Activated CD4-positive, alpha-beta T cell treated with anti-CD3 and anti-CD28 coated beads for 36 hours (primary cell): ENCODE measurements at regions not wholly inside any gene's neighbourhood (a gene's known extent, or its start where the extent isn't known, plus 50 kb on each side); places are given as distances from the start of the nearest gene placed in this dataset.
"Not testable (repeated sequence)": the region's sequence is repeated elsewhere in the genome, so short reads cannot be mapped to it uniquely, and the experiment has no call there.

Experiments used
- ATAC-seq: fragments of 200-7000 bp; cut with Tn5 transposase; one replicate; pipeline ENCODE4 v1.10.0; 2021; ENCODE audit warnings: mild to moderate bottlenecking, moderate library complexity
- CTCF ChIA-PET: fragments of 350-600 bp; sonication (Branson Sonifier 250); formaldehyde crosslinking; loops from one replicate; lab custom pipeline; 2021; ENCODE audit warnings: antibody characterized with exemption; lab: Charles Lee
- POLR2A ChIA-PET: fragments of 350-600 bp; sonication (Branson Sonifier 250); formaldehyde crosslinking; loops from one replicate; lab custom pipeline; 2021; ENCODE audit warnings: antibody characterized with exemption, inconsistent platforms; lab: Charles Lee
- DNase-seq: peaks from one replicate; pipeline ENCODE4 v3.0.0-alpha.2; 2020
- H3K27ac Mint-ChIP-seq: one replicate; pipeline ENCODE4 v1.8.0; 2021; ENCODE audit warnings: mixed read lengths
- H3K27me3 Mint-ChIP-seq: one replicate; pipeline ENCODE4 v1.8.0; 2021; ENCODE audit warnings: mixed read lengths
- H3K36me3 Mint-ChIP-seq: one replicate; pipeline ENCODE4 v1.8.0; 2021; ENCODE audit warnings: low read depth, mixed read lengths
- H3K4me1 Mint-ChIP-seq: one replicate; pipeline ENCODE4 v1.8.0; 2021; ENCODE audit warnings: mixed read lengths
- H3K4me3 Mint-ChIP-seq: one replicate; pipeline ENCODE4 v1.8.0; 2021; ENCODE audit warnings: mild to moderate bottlenecking, moderate library complexity, mixed read lengths
- H3K9me3 Mint-ChIP-seq: one replicate; pipeline ENCODE4 v1.8.0; 2021; ENCODE audit warnings: low read depth, mixed read lengths
- intact Hi-C, 2 experiments: fragments of 100-400 bp; cut with DNase I in 1 of 2; cut with micrococcal nuclease in 1 of 2; formaldehyde crosslinking; loops; one replicate each; pipeline versions ENCODE4 v1.14.2 to v1.15.1; 2022 to 2024; cut with DNase I, micrococcal nuclease

GRCh38 chr15:69869291-69869690 is 228.4 kb downstream of the TLE3 start:
- peaks cover 3% of the 10 kb centered on the region for H3K27me3 Mint-ChIP-seq
- peaks cover 7% of the 10 kb centered on the region for H3K4me1 Mint-ChIP-seq
- intact Hi-C loops = no loop called here
- DNase-seq (no peak), ATAC-seq (no peak)
- no peak overlapping the region for H3K4me3 Mint-ChIP-seq
- ChIA-PET POLR2A (no interaction called here), CTCF (no interaction called here)
- no peaks in the 10 kb centered on the region for H3K36me3 Mint-ChIP-seq
- H3K9me3 Mint-ChIP-seq = peaks cover 10% of the 10 kb centered on the region
- H3K27ac Mint-ChIP-seq = no peak overlapping the region

- no peaks in the 10 kb centered on the region for H3K36me3 Mint-ChIP-seq
- H3K9me3 Mint-ChIP-seq = peaks cover 10% of the 10 kb centered on the region
- peaks cover 7% of the 10 kb centered on the region for H3K4me1 Mint-ChIP-seq
- no peak for DNase-seq
- POLR2A ChIA-PET = interaction anchor here (0.8 kb wide), 1 partner anchor 23 kb away, joined by 6 read pairs; no protein-coding TSS in a partner anchor
- H3K27me3 Mint-ChIP-seq = peaks cover 3% of the 10 kb centered on the region
- intact Hi-C loops = no loop called here
- no peak overlapping the region for H3K4me3 Mint-ChIP-seq
- CTCF ChIA-PET = interaction anchor here (0.7 kb wide), 1 partner anchor 59 kb away, joined by 4 read pairs; no protein-coding TSS in a partner anchor
- ATAC-seq = no peak
- H3K27ac Mint-ChIP-seq = no peak overlapping the region
Measured at GRCh38 chr15:69869881-69870505, 227.7 kb downstream of the TLE3 start.

DNA sequence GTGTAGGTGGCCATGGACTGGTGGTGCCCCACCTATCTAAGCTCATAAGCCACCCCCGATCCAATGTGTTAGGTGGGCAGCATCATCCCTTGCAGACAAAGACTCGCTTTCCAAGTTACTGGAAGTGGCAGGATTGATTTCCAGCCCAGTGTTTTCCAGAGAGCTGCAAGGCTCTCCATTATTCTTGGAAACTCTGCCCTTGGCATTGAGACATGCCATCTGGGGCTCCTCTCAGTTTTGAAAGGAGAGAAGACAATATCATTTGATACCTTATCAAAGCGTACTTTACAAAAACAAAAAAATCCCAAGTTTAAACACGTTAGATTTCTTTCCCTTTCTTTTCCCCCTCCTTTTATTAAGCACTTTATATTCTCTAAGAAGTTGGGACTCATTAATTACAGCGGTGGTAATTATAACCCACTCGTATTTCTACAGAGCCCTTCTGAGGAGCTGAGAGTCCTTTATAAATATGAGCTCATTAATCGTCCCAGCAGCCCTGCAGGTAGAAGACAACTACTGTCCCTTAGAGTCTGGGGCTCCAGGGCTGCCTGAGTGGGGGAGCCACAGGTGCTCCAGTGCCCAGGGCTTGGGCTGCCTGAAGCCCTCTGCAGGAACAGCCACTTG is 226.1 kb downstream of the TLE3 start:
- CTCF ChIA-PET = no interaction called here

DNA sequence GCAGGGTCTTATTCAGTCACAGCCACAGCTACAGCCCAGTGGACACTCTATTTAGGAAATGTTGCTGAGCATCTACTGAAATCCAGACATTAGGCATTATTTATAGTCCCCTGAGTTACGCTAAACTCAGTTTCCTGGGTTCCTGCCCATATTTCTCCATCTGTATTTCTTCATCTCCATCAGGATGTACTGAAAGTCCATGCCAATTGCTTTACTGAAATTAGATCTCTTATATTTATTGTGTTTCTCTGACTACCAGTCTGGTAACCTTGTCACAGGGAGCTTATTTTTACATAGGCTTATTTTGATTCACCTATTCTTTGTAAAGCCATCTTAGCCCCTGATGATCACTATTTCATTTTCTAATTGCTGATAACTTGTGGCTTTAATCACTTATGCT is 223.9 kb downstream of the TLE3 start:
- Mint-ChIP-seq H3K4me3 (no peak overlapping the region), H3K27ac (no peak overlapping the region), H3K27me3 (peaks cover 3% of the 10 kb centered on the region), H3K36me3 (no peaks in the 10 kb centered on the region), H3K9me3 (peaks cover 10% of the 10 kb centered on the region), H3K4me1 (peaks cover 3% of the 10 kb centered on the region)
- intact Hi-C loops = no loop called here
- ChIA-PET POLR2A (no interaction called here), CTCF (interaction anchor here (0.7 kb wide), 1 partner anchor 521 kb away, joined by 3 read pairs; no protein-coding TSS in a partner anchor)
- DNase-seq (no peak), ATAC-seq (no peak)

More for the DNA sequence above, 226.1 kb downstream of the TLE3 start:
- intact Hi-C loops = no loop called here
- no peak for DNase-seq
- Mint-ChIP-seq H3K36me3 (no peaks in the 10 kb centered on the region), H3K4me1 (peaks cover 7% of the 10 kb centered on the region), H3K27me3 (peaks cover 3% of the 10 kb centered on the region), H3K27ac (no peak overlapping the region), H3K9me3 (peaks cover 10% of the 10 kb centered on the region), H3K4me3 (no peak overlapping the region)
- POLR2A ChIA-PET = no interaction called here
- no peak for ATAC-seq

DNA sequence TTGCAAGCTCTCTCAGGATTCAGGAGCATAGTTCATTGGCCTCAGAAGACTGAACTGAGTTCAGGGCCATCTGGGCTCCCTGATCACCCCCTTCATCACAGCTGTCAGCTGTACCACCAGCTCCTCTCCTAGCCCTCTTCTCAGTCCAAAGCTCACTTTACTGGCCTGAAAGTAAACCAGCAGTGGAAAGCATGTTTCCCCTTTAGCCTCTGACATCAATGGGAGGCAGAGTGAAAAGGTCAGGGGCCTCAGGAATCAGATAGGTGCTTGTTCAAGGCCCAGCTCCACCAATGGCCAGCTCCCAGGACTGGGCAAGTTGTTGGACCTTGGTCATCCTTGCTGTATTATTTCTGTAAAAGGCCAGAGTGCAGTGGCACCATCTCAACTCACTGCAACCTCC is 223.4 kb downstream of the TLE3 start:
- ChIA-PET POLR2A (no interaction called here), CTCF (interaction anchor here (0.7 kb wide), 1 partner anchor 520 kb away, joined by 3 read pairs; no protein-coding TSS in a partner anchor)
- peaks cover 3% of the 10 kb centered on the region for H3K27me3 Mint-ChIP-seq

DNA sequence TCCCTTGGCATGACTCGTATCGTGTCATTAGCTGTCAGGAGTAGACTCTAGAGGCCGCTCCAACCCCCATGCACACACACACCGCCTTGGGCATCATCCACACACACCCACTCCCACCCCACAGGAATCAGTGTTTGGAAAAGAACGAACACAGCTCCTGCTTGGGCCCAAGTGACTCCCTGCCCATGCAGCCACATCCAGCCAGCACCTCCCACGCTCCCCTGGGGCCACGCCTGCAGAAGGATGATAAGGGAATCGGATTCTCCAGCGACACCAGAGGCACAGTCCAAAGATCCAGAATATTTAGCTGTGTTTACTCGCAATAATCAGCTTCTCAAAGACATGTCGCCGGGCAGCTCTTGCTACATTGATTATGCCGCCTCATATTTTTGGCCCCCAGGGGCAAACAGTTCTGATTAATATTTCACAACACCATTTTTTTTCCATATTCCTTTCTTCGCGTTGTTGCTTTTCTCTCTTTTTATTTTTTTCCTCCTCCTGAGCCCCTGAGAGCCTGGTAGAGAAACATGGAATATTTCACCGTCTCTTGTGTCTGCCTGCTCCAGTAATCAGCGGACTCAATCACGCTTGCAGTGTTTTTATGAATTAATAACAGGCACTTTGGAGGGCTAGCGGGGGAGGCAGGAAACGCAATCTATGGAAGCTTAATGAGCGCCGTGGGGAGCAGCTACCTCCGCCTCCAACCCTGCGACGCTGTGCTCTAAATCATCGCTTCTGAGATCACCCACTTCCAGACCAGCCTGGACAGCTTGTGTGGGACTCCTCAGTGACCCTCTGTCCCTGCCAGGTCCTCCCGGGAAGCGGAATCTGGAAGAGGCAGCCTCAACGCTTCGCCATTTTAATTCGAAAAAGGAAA is 221.4 kb downstream of the TLE3 start:
- H3K27me3 Mint-ChIP-seq = no peaks in the 10 kb centered on the region
- H3K36me3 Mint-ChIP-seq = no peaks in the 10 kb centered on the region
- DNase-seq (no peak), ATAC-seq (no peak)
- peaks cover 10% of the 10 kb centered on the region for H3K9me3 Mint-ChIP-seq
- POLR2A ChIA-PET = no interaction called here
- no peaks in the 10 kb centered on the region for H3K4me1 Mint-ChIP-seq
- CTCF ChIA-PET = interaction anchor here (0.7 kb wide), 1 partner anchor 272 kb away, joined by 3 read pairs; no protein-coding TSS in a partner anchor
- no peak overlapping the region for H3K4me3 Mint-ChIP-seq
- intact Hi-C loops = no loop called here
- no peak overlapping the region for H3K27ac Mint-ChIP-seq

More for the DNA sequence above, 223.4 kb downstream of the TLE3 start:
- Mint-ChIP-seq H3K36me3 (no peaks in the 10 kb centered on the region), H3K4me3 (no peak overlapping the region), H3K27ac (no peak overlapping the region), H3K4me1 (no peaks in the 10 kb centered on the region), H3K9me3 (peaks cover 10% of the 10 kb centered on the region)
- intact Hi-C loops = no loop called here
- DNase-seq (no peak), ATAC-seq (no peak)

DNA sequence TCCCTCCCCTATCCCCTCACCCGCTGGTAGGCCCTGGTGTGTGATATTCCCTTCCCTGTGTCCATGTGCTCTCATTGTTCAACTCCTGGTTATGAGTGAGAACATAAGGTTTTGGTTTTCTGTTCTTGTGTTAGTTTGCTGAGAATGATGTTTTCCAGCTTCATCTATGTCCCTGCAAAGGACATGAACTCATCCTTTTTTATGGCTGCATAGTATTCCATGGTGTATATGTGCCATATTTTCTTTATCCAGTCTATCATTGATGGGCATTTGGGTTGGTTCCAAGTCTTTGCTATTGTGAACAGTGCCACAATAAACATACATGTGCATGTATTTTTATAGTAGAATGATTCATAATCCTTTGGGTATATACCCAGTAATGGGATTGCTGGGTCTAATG is 217.8 kb downstream of the TLE3 start:
- H3K4me3 Mint-ChIP-seq, H3K4me1 Mint-ChIP-seq, POLR2A ChIA-PET, H3K27ac Mint-ChIP-seq, H3K36me3 Mint-ChIP-seq, intact Hi-C loops, H3K27me3 Mint-ChIP-seq, ATAC-seq, H3K9me3 Mint-ChIP-seq, DNase-seq, CTCF ChIA-PET: not testable (repeated sequence)

DNA sequence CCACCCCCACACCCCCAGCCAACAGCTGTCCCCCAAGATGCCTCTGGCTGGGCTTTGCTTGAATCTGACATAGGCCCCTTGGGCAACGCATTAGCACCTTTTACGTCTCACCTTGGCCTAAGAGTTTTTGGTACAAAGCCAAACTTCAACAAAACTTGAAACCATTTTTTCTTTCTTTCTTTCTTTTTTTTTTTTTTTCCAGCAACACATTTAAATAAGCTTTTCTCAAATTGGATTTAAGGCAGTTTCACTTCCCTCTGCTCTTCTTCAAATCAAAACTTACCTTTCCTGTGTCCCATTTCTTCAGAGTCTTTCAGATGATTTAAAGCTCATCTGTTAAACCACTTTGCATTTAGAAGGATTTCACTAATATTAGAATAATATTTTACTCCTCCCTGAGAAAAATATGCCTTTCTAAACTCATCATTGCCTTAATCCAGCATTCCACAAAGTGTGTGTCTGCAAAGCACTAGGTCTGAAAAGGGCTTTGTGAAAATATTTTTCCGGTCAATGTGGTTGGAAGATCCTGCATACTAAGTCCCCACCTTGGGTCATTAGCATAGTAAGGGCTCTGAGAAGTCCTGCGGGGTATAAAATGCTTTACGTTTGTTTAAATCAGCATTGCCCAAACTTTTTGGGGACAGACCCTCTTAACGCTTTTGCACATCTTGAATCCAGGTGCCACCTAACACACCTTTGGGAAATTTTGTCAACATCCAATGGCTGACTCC is 217.0 kb downstream of the TLE3 start:
- Mint-ChIP-seq H3K27ac (no peak overlapping the region), H3K4me3 (no peak overlapping the region)
- CTCF ChIA-PET = no interaction called here

DNA sequence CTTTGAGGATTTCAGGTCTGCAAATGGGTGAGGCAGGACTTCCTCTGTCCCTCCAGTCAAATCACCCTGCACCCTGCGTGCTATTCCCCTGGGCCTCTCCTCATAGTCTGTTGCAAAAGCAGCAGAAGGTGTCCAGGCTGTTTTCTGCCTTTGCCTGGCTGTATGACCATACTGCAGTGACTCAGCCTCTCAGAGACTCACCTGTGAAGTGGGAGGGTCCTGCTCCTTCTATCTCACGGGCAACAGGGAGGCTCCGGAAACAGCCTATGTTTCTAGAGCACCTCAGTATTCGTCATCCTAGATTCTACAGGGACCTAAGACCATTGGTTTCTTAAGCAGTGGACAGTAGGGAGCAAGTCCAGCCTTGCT is 216.4 kb downstream of the TLE3 start:
- DNase-seq (no peak), ATAC-seq (no peak)
- Mint-ChIP-seq H3K4me3 (no peak overlapping the region), H3K36me3 (no peaks in the 10 kb centered on the region), H3K27ac (no peak overlapping the region), H3K4me1 (peaks cover 6% of the 10 kb centered on the region), H3K27me3 (no peaks in the 10 kb centered on the region), H3K9me3 (no peaks in the 10 kb centered on the region)
- POLR2A ChIA-PET = no interaction called here
- CTCF ChIA-PET = no interaction called here
- intact Hi-C loops = no loop called here

More for the DNA sequence above, 217.0 kb downstream of the TLE3 start:
- H3K27me3 Mint-ChIP-seq = no peaks in the 10 kb centered on the region
- POLR2A ChIA-PET = no interaction called here
- no peaks in the 10 kb centered on the region for H3K9me3 Mint-ChIP-seq
- ATAC-seq (no peak), DNase-seq (no peak)
- intact Hi-C loops = no loop called here
- no peaks in the 10 kb centered on the region for H3K36me3 Mint-ChIP-seq
- H3K4me1 Mint-ChIP-seq = peaks cover 6% of the 10 kb centered on the region

GRCh38 chr15:69881766-69882165 is 216.0 kb downstream of the TLE3 start:
- POLR2A ChIA-PET = no interaction called here

DNA sequence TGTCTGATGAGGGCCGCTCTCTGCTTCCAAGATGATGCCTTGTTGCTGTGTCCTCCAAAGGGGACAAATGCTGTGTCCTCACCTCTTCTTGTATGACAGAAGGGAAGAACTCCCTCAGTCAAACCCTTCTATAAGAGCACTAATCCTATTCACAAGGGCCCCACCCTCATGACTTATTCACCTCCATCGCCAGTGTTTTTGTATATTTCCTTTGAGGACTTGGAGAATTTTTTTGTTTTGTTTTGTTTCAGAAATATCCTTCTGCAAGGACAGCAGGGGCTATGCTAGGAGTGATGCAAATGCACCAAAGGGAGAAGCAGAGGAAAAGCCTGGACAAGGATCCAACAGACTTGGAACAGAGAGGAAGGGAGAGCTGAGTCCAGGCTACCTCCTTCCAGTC is 214.4 kb downstream of the TLE3 start:
- Mint-ChIP-seq H3K27me3 (no peaks in the 10 kb centered on the region), H3K4me1 (peaks cover 6% of the 10 kb centered on the region), H3K27ac (no peak overlapping the region), H3K36me3 (no peaks in the 10 kb centered on the region), H3K4me3 (no peak overlapping the region), H3K9me3 (no peaks in the 10 kb centered on the region)
- CTCF ChIA-PET = no interaction called here
- intact Hi-C loops = no loop called here
- POLR2A ChIA-PET = no interaction called here
- ATAC-seq (no peak), DNase-seq (no peak)

More at GRCh38 chr15:69881766-69882165, 216.0 kb downstream of the TLE3 start:
- Mint-ChIP-seq H3K4me3 (no peak overlapping the region), H3K9me3 (no peaks in the 10 kb centered on the region), H3K27me3 (no peaks in the 10 kb centered on the region), H3K36me3 (no peaks in the 10 kb centered on the region), H3K4me1 (peaks cover 6% of the 10 kb centered on the region), H3K27ac (no peak overlapping the region)
- intact Hi-C loops = no loop called here
- ATAC-seq = no peak
- CTCF ChIA-PET = no interaction called here
- DNase-seq = no peak
